HL-60 (cell line): ENCODE measurements at regions not wholly inside any gene's neighbourhood (a gene's known extent, or its start where the extent isn't known, plus 50 kb on each side); places are given as distances from the start of the nearest gene placed in this dataset.

Experiments
- CTCF ChIP-seq: IDR thresholded peaks from one replicate; pipeline ENCODE4 v1.5.1; 2011; ENCODE audit warnings: low read length, control low read depth, inconsistent platforms; ENCODE audit not compliant: insufficient read depth
- POLR2AphosphoS5 ChIP-seq: IDR thresholded peaks from 2 replicates; pipeline ENCODE4 v1.6.1; 2012; ENCODE audit warnings: low read depth

- TF ChIP-seq CTCF (no peak), POLR2AphosphoS5 (no peak)
These were observed 102.0 kb downstream of the SOX9 start for GRCh38 chr17:72222661-72223380.
